RWPE2 (cell line): ENCODE measurements at regions not wholly inside any gene's neighbourhood (a gene's known extent, or its start where the extent isn't known, plus 50 kb on each side); places are given as distances from the start of the nearest gene placed in this dataset.

Experiments used
- ATAC-seq: fragments of 200-7000 bp; cut with Tn5 transposase; 3 replicates; pipeline ENCODE4 v1.9.1; 2021; ENCODE audit warnings: low read depth
- DNase-seq: peaks from one replicate; pipeline ENCODE4 v3.0.0-alpha.2; 2020; ENCODE audit warnings: low spot score
- H3K27ac ChIP-seq: fragments of 450-650 bp; 2 replicates; pipeline ENCODE4 v1.5.1; 2017; ENCODE audit warnings: mild to moderate bottlenecking; ENCODE audit not compliant: poor library complexity, severe bottlenecking
- H3K27me3 ChIP-seq: fragments of 250-450 bp; sonication (Bioruptor Pico); 2 replicates; pipeline ENCODE4 v1.5.1; 2021; ENCODE audit warnings: mild to moderate bottlenecking, moderate library complexity; ENCODE audit not compliant: insufficient read depth, poor library complexity, severe bottlenecking
- H3K36me3 ChIP-seq: fragments of 250-450 bp; sonication (Bioruptor Pico); 2 replicates; pipeline ENCODE4 v1.5.1; 2020; ENCODE audit warnings: low read depth, mild to moderate bottlenecking, moderate library complexity
- H3K4me1 ChIP-seq: fragments of 250-450 bp; sonication (Bioruptor Pico); 2 replicates; pipeline ENCODE4 v1.5.1; 2021; ENCODE audit warnings: mild to moderate bottlenecking, moderate library complexity; ENCODE audit not compliant: insufficient read depth, poor library complexity, severe bottlenecking
- H3K4me3 ChIP-seq: fragments of 250-450 bp; sonication (Bioruptor Pico); 2 replicates; pipeline ENCODE4 v1.5.1; 2021; ENCODE audit warnings: mild to moderate bottlenecking, moderate library complexity; ENCODE audit not compliant: severe bottlenecking
- H3K9me3 ChIP-seq: fragments of 250-450 bp; sonication (Bioruptor Pico); 2 replicates; pipeline ENCODE4 v1.5.1; 2021; ENCODE audit warnings: mild to moderate bottlenecking, moderate library complexity; ENCODE audit not compliant: severe bottlenecking
- CTCF ChIP-seq: fragments of 450-650 bp; IDR thresholded peaks from one replicate; pipeline ENCODE4 v1.5.1; 2017; ENCODE audit warnings: mild to moderate bottlenecking, moderate library complexity; ENCODE audit not compliant: poor library complexity, severe bottlenecking

GRCh38 chr1:67604778-67605177, 80.2 kb upstream of the GADD45A start:
- no peak for TF ChIP-seq CTCF
- no peak for ATAC-seq
- no peak for DNase-seq

GRCh38 chr1:67605209-67605780, 79.7 kb upstream of the GADD45A start:
- no peak overlapping the region for H3K27ac ChIP-seq
- H3K9me3 ChIP-seq = no peaks in the 10 kb centered on the region
- no peak for DNase-seq
- no peaks in the 10 kb centered on the region for H3K27me3 ChIP-seq
- no peaks in the 10 kb centered on the region for H3K36me3 ChIP-seq
- TF ChIP-seq CTCF = no peak
- H3K4me3 ChIP-seq = no peak overlapping the region
- no peaks in the 10 kb centered on the region for H3K4me1 ChIP-seq
- ATAC-seq = no peak

More at GRCh38 chr1:67604778-67605177, 80.2 kb upstream of the GADD45A start:
- no peak overlapping the region for H3K27ac ChIP-seq
- H3K36me3 ChIP-seq = no peaks in the 10 kb centered on the region
- H3K4me1 ChIP-seq = no peaks in the 10 kb centered on the region
- H3K4me3 ChIP-seq = no peak overlapping the region
- no peaks in the 10 kb centered on the region for H3K27me3 ChIP-seq
- H3K9me3 ChIP-seq = no peaks in the 10 kb centered on the region

GRCh38 chr1:67607286-67607685, 77.7 kb upstream of the GADD45A start:
- Histone ChIP-seq H3K27me3 (no peaks in the 10 kb centered on the region), H3K4me1 (no peaks in the 10 kb centered on the region), H3K36me3 (no peaks in the 10 kb centered on the region), H3K27ac (no peak overlapping the region), H3K4me3 (no peak overlapping the region), H3K9me3 (no peaks in the 10 kb centered on the region)
- no peak for DNase-seq
- TF ChIP-seq CTCF = no peak
- ATAC-seq = no peak

GRCh38 chr1:67607699-67608098, 77.3 kb upstream of the GADD45A start:
- Histone ChIP-seq H3K27me3 (no peaks in the 10 kb centered on the region), H3K27ac (no peak overlapping the region), H3K36me3 (no peaks in the 10 kb centered on the region), H3K4me3 (no peak overlapping the region), H3K9me3 (no peaks in the 10 kb centered on the region), H3K4me1 (no peaks in the 10 kb centered on the region)
- TF ChIP-seq CTCF = no peak
- DNase-seq (no peak), ATAC-seq (no peak)
